GM23338 (cell line): ENCODE measurements at regions not wholly inside any gene's neighbourhood (a gene's known extent, or its start where the extent isn't known, plus 50 kb on each side); places are given as distances from the start of the nearest gene placed in this dataset.

Experiments used
- ATAC-seq: fragments of 200-7000 bp; cut with Tn5 transposase; 3 replicates; pipeline ENCODE4 v1.9.1; 2020
- DNase-seq: peaks from one replicate; pipeline ENCODE4 v3.0.0-alpha.2; 2015; ENCODE audit warnings: low spot score
- H2AFZ ChIP-seq: fragments of 200-600 bp; sonication (generic); 2 replicates; pipeline ENCODE4 v1.8.0; 2016; ENCODE audit warnings: antibody characterized with exemption, mild to moderate bottlenecking, moderate library complexity
- H3F3A ChIP-seq: fragments of 200-600 bp; sonication (generic); replicated peaks from 2 replicates; pipeline ENCODE4 v1.8.0; 2017; ENCODE audit warnings: antibody characterized with exemption, mixed run types, low read depth
- H3K27ac ChIP-seq: fragments of 200-600 bp; sonication (generic); 2 replicates; pipeline ENCODE4 v1.6.1; 2016; ENCODE audit warnings: low read depth
- H3K27me3 ChIP-seq: fragments of 200-600 bp; sonication (generic); 2 replicates; pipeline ENCODE4 v1.8.0; 2016; ENCODE audit warnings: mild to moderate bottlenecking, mixed run types, moderate library complexity; ENCODE audit not compliant: insufficient read depth
- H3K36me3 ChIP-seq: fragments of 200-600 bp; sonication (generic); 2 replicates; pipeline ENCODE4 v1.8.0; 2016; ENCODE audit warnings: mild to moderate bottlenecking; ENCODE audit not compliant: insufficient read depth
- H3K4me1 ChIP-seq: fragments of 200-600 bp; sonication (generic); 2 replicates; pipeline ENCODE4 v1.8.0; 2016; ENCODE audit warnings: mild to moderate bottlenecking, moderate library complexity; ENCODE audit not compliant: insufficient read depth
- H3K4me2 ChIP-seq: fragments of 200-600 bp; sonication (generic); 2 replicates; pipeline ENCODE4 v1.7.1; 2017; ENCODE audit warnings: mixed run types
- H3K4me3 ChIP-seq: fragments of 200-600 bp; sonication (generic); 2 replicates; pipeline ENCODE4 v1.6.1; 2016; ENCODE audit warnings: mixed run types
- H3K79me2 ChIP-seq: fragments of 200-600 bp; sonication (generic); replicated peaks from 2 replicates; pipeline ENCODE4 v1.8.0; 2017; ENCODE audit warnings: mild to moderate bottlenecking; ENCODE audit not compliant: insufficient read depth
- H3K9me2 ChIP-seq: fragments of 200-600 bp; sonication (generic); 2 replicates; pipeline ENCODE4 v1.8.0; 2017; ENCODE audit not compliant: insufficient read depth
- H4K20me1 ChIP-seq: fragments of 200-600 bp; sonication (generic); replicated peaks from 2 replicates; pipeline ENCODE4 v1.8.0; 2017; ENCODE audit warnings: mild to moderate bottlenecking; ENCODE audit not compliant: insufficient read depth
- H3K27ac Mint-ChIP-seq: 2 replicates; pipeline ENCODE4 v1.8.0; 2020; ENCODE audit warnings: inconsistent platforms, mild to moderate bottlenecking, moderate library complexity, mixed read lengths
- H3K27me3 Mint-ChIP-seq: 3 replicates; pipeline ENCODE4 v1.8.0; 2022; ENCODE audit warnings: low read depth, mild to moderate bottlenecking, moderate library complexity, mixed read lengths, inconsistent platforms; ENCODE audit not compliant: insufficient read depth, poor library complexity
- H3K36me3 Mint-ChIP-seq: 3 replicates; pipeline ENCODE4 v1.8.0; 2021; ENCODE audit warnings: low read depth, mild to moderate bottlenecking, inconsistent platforms, moderate library complexity, mixed read lengths
- H3K4me1 Mint-ChIP-seq: 3 replicates; pipeline ENCODE4 v1.8.0; 2020; ENCODE audit warnings: mild to moderate bottlenecking, inconsistent platforms, mixed read lengths
- H3K4me3 Mint-ChIP-seq: 3 replicates; pipeline ENCODE4 v1.8.0; 2021; ENCODE audit warnings: moderate library complexity, mild to moderate bottlenecking, inconsistent platforms, mixed read lengths
- H3K9me3 Mint-ChIP-seq: 3 replicates; pipeline ENCODE4 v1.8.0; 2020; ENCODE audit warnings: moderate library complexity, mild to moderate bottlenecking, inconsistent platforms, mixed read lengths
- CREB1 ChIP-seq: fragments of 250-450 bp; sonication (Bioruptor Pico); IDR thresholded peaks from 2 replicates; pipeline ENCODE4 v1.5.0; 2020; ENCODE audit warnings: low read depth, mild to moderate bottlenecking, moderate library complexity
- EZH2 ChIP-seq: fragments of 200-600 bp; sonication (generic); IDR thresholded peaks from one replicate; pipeline ENCODE4 v1.8.0; 2017; ENCODE audit warnings: antibody characterized with exemption, mild to moderate bottlenecking, low read depth; ENCODE audit not compliant: unreplicated experiment
- EZH2phosphoT487 ChIP-seq: fragments of 200-600 bp; sonication (generic); IDR thresholded peaks from one replicate; pipeline ENCODE4 v1.8.1; 2018; ENCODE audit warnings: antibody characterized with exemption; ENCODE audit not compliant: unreplicated experiment
- JUNB ChIP-seq: IDR thresholded peaks from one replicate; pipeline ENCODE4 v1.6.1; 2016; ENCODE audit warnings: antibody characterized with exemption; ENCODE audit not compliant: unreplicated experiment
- NANOG ChIP-seq: IDR thresholded peaks from 2 replicates; pipeline ENCODE4 v1.6.1; 2016; ENCODE audit warnings: antibody characterized with exemption, borderline replicate concordance
- POLR2AphosphoS5 ChIP-seq: IDR thresholded peaks from 2 replicates; pipeline ENCODE4 v1.6.1; 2016; ENCODE audit warnings: antibody characterized with exemption, low read depth
- STAT1 ChIP-seq: IDR thresholded peaks from one replicate; pipeline ENCODE4 v1.6.1; 2016; ENCODE audit warnings: antibody characterized with exemption; ENCODE audit not compliant: unreplicated experiment
- ZNF114 ChIP-seq: fragments of 250-450 bp; sonication (Bioruptor Pico); IDR thresholded peaks from 2 replicates; pipeline ENCODE4 v1.5.0; 2020; ENCODE audit warnings: mild to moderate bottlenecking, moderate library complexity
- ZNF331 ChIP-seq: fragments of 250-450 bp; sonication (Bioruptor Pico); IDR thresholded peaks from 2 replicates; pipeline ENCODE4 v1.5.0; 2020; ENCODE audit warnings: low read depth, mild to moderate bottlenecking, moderate library complexity
- TF ChIP-seq, protein P1 (sequence below), 2 experiments: fragments of 200-600 bp in 1 of 2; sonication (generic) in 1 of 2; conservative IDR thresholded peaks; 2 replicates each; pipeline versions ENCODE4 v1.5.1 to v1.6.1; 2016 to 2017; ENCODE audit warnings: antibody characterized with exemption in 2 of 2, low read depth in 2 of 2, mild to moderate bottlenecking in 2 of 2, moderate library complexity in 1 of 2
- TF ChIP-seq, protein P2 (sequence below): IDR thresholded peaks from 2 replicates; pipeline ENCODE4 v1.6.1; 2016; ENCODE audit warnings: antibody characterized with exemption
- TF ChIP-seq, protein P3 (sequence below): IDR thresholded peaks from one replicate; pipeline ENCODE4 v1.6.1; 2018; ENCODE audit warnings: antibody characterized with exemption; ENCODE audit not compliant: unreplicated experiment

DNA sequence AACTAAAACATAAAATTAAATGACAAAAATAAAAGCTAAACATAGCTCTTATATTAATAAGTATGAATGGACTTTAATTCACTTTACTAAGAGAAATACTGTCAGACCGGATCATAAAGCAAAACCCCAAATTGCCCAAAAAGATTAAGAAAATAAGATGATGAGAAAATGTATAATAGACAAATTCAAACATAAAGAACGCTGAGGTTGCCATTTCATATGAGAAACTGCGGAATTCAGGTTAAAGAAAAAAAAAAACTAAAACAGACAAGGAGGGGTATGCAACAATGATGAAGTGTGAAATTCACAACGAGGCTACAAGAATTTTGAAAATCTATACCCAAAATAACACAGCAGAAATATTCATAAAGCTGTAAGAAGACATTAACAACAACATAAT lies 133.6 kb upstream of the JUN start:
- H3K4me2 ChIP-seq = no peak overlapping the region
- DNase-seq (no peak), ATAC-seq (no peak)
- H3K27ac Mint-ChIP-seq = no peak overlapping the region
- H3K79me2 ChIP-seq = no peaks in the 10 kb centered on the region
- H3K4me3 ChIP-seq = no peak overlapping the region
- peaks cover 3% of the 10 kb centered on the region for H3K4me1 Mint-ChIP-seq
- peaks cover 23% of the 10 kb centered on the region for H3K9me3 Mint-ChIP-seq
- no peaks in the 10 kb centered on the region for H4K20me1 ChIP-seq
- no peaks in the 10 kb centered on the region for H3K9me2 ChIP-seq
- no peak overlapping the region for H3K27ac ChIP-seq
- H3K4me1 ChIP-seq = no peaks in the 10 kb centered on the region
- H3K27me3 ChIP-seq = no peaks in the 10 kb centered on the region
- H3K4me3 Mint-ChIP-seq = no peak overlapping the region
- no peaks in the 10 kb centered on the region for H3F3A ChIP-seq
- no peaks in the 10 kb centered on the region for H3K27me3 Mint-ChIP-seq
- TF ChIP-seq NANOG (no peak), ZNF114 (no peak), JUNB (no peak), CREB1 (CRISPR knock-in tag) (no peak), STAT1 (no peak), ZNF331 (no peak), EZH2 (no peak)
- TF ChIP-seq, protein P1, sequence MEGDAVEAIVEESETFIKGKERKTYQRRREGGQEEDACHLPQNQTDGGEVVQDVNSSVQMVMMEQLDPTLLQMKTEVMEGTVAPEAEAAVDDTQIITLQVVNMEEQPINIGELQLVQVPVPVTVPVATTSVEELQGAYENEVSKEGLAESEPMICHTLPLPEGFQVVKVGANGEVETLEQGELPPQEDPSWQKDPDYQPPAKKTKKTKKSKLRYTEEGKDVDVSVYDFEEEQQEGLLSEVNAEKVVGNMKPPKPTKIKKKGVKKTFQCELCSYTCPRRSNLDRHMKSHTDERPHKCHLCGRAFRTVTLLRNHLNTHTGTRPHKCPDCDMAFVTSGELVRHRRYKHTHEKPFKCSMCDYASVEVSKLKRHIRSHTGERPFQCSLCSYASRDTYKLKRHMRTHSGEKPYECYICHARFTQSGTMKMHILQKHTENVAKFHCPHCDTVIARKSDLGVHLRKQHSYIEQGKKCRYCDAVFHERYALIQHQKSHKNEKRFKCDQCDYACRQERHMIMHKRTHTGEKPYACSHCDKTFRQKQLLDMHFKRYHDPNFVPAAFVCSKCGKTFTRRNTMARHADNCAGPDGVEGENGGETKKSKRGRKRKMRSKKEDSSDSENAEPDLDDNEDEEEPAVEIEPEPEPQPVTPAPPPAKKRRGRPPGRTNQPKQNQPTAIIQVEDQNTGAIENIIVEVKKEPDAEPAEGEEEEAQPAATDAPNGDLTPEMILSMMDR (conservative IDR thresholded peaks at IDR 0.05; ENCODE audit: low read depth in 2 of 2) = no peak
- TF ChIP-seq, protein P2, sequence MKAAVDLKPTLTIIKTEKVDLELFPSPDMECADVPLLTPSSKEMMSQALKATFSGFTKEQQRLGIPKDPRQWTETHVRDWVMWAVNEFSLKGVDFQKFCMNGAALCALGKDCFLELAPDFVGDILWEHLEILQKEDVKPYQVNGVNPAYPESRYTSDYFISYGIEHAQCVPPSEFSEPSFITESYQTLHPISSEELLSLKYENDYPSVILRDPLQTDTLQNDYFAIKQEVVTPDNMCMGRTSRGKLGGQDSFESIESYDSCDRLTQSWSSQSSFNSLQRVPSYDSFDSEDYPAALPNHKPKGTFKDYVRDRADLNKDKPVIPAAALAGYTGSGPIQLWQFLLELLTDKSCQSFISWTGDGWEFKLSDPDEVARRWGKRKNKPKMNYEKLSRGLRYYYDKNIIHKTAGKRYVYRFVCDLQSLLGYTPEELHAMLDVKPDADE = no peak
- peaks cover 9% of the 10 kb centered on the region; the same call in 1 of the 2 replicates for H3K36me3 ChIP-seq
- H2AFZ ChIP-seq = no peak overlapping the region
- peaks cover 12% of the 10 kb centered on the region; the same call in 2 of the 3 replicates for H3K36me3 Mint-ChIP-seq

DNA sequence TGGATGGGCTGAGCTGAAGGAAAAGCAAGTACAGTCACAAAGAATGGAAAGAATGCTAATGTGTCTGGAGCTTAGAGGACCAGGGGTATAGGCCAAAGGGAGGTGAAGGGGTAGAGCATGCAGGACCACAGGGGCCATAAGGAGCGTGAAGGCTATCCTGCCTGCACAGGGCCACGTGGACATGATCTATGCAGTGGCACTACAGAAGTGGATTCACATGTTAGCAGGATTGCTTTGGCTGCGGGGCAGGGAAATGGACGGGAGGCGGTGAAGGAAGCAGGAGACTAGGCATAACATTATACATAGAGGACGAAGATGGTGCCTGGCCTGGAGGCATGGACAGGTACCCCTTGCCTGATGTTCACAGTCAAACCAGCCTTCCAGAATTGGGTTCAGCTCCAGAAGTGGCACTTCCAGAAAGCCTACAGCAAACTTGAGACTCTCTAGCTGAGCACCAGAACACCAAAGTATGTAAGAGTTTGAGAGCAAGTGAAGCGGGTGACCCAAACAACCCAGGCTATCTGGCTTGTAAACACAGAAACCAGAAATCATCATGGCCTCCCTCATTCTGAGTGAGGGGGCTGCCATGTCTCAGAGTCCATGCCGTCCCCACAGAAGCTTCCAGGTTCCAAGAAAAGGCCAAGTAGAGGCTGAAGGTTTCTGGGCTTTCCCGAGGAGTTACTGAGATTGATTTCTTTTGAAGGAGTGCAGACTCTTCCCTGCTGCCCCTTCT lies 135.5 kb upstream of the JUN start:
- Mint-ChIP-seq H3K27me3 (no peaks in the 10 kb centered on the region), H3K9me3 (peaks cover 14% of the 10 kb centered on the region), H3K4me3 (no peak overlapping the region), H3K4me1 (no peaks in the 10 kb centered on the region), H3K27ac (no peak overlapping the region), H3K36me3 (peaks cover 7% of the 10 kb centered on the region; the same call in 2 of the 3 replicates)
- Histone ChIP-seq H3K27ac (no peak overlapping the region), H4K20me1 (no peaks in the 10 kb centered on the region), H3K36me3 (peaks cover 9% of the 10 kb centered on the region; the same call in 1 of the 2 replicates), H3K9me2 (no peaks in the 10 kb centered on the region), H3K4me3 (no peak overlapping the region), H3F3A (no peaks in the 10 kb centered on the region), H2AFZ (0 out of 2 replicates have a peak overlapping the region, but pooled peaks have one; percentile 66), H3K4me1 (no peaks in the 10 kb centered on the region), H3K4me2 (no peak overlapping the region), H3K79me2 (no peaks in the 10 kb centered on the region), H3K27me3 (no peaks in the 10 kb centered on the region)
- no peak for DNase-seq
- no peak for ATAC-seq
- TF ChIP-seq POLR2AphosphoS5 (no peak), ZNF331 (no peak), NANOG (no peak), CREB1 (CRISPR knock-in tag) (no peak), STAT1 (no peak), EZH2phosphoT487 (no peak), EZH2 (no peak), ZNF114 (no peak)
- TF ChIP-seq, protein P2 = no peak
- TF ChIP-seq, protein P1 (conservative IDR thresholded peaks at IDR 0.05; ENCODE audit: low read depth in 2 of 2) = no peak
- TF ChIP-seq, protein P3, sequence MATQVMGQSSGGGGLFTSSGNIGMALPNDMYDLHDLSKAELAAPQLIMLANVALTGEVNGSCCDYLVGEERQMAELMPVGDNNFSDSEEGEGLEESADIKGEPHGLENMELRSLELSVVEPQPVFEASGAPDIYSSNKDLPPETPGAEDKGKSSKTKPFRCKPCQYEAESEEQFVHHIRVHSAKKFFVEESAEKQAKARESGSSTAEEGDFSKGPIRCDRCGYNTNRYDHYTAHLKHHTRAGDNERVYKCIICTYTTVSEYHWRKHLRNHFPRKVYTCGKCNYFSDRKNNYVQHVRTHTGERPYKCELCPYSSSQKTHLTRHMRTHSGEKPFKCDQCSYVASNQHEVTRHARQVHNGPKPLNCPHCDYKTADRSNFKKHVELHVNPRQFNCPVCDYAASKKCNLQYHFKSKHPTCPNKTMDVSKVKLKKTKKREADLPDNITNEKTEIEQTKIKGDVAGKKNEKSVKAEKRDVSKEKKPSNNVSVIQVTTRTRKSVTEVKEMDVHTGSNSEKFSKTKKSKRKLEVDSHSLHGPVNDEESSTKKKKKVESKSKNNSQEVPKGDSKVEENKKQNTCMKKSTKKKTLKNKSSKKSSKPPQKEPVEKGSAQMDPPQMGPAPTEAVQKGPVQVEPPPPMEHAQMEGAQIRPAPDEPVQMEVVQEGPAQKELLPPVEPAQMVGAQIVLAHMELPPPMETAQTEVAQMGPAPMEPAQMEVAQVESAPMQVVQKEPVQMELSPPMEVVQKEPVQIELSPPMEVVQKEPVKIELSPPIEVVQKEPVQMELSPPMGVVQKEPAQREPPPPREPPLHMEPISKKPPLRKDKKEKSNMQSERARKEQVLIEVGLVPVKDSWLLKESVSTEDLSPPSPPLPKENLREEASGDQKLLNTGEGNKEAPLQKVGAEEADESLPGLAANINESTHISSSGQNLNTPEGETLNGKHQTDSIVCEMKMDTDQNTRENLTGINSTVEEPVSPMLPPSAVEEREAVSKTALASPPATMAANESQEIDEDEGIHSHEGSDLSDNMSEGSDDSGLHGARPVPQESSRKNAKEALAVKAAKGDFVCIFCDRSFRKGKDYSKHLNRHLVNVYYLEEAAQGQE = no peak
